Osteoblast (primary cell): ENCODE measurements at regions not wholly inside any gene's neighbourhood (a gene's known extent, or its start where the extent isn't known, plus 50 kb on each side); places are given as distances from the start of the nearest gene placed in this dataset.

Experiments used
- DNase-seq: peaks from one replicate; pipeline ENCODE4 v3.0.0; 2011; ENCODE audit warnings: low spot score, mixed read lengths; ENCODE audit not compliant: insufficient read length; ENCODE audit errors: missing footprints
- H2AFZ ChIP-seq: 2 replicates; pipeline ENCODE4 v1.6.0; 2011; ENCODE audit warnings: mild to moderate bottlenecking, low read length
- H3K27ac ChIP-seq: 2 replicates; pipeline ENCODE4 v1.5.1; 2011; ENCODE audit warnings: mild to moderate bottlenecking, low read depth, low read length, moderate library complexity
- H3K27me3 ChIP-seq: 2 replicates; pipeline ENCODE4 v1.6.0; 2012; ENCODE audit warnings: mild to moderate bottlenecking, control low read depth, inconsistent platforms, low read length, moderate library complexity; ENCODE audit not compliant: insufficient read depth
- H3K36me3 ChIP-seq: 2 replicates; pipeline ENCODE4 v1.5.1; 2011; ENCODE audit warnings: mild to moderate bottlenecking, low read length, control low read depth, moderate library complexity; ENCODE audit not compliant: insufficient read depth
- H3K4me1 ChIP-seq: 2 replicates; pipeline ENCODE4 v1.5.1; 2011; ENCODE audit warnings: mild to moderate bottlenecking, low read length, control low read depth, moderate library complexity; ENCODE audit not compliant: insufficient read depth
- H3K4me2 ChIP-seq: 2 replicates; pipeline ENCODE4 v1.6.0; 2011; ENCODE audit warnings: mild to moderate bottlenecking, low read length; ENCODE audit not compliant: insufficient read depth
- H3K4me3 ChIP-seq: fragments of 200-600 bp; sonication (generic); 3 replicates; pipeline ENCODE4 v1.5.1; 2012; ENCODE audit warnings: mild to moderate bottlenecking, low read length, inconsistent platforms; ENCODE audit not compliant: insufficient read depth
- H3K79me2 ChIP-seq: 2 replicates; pipeline ENCODE4 v1.6.0; 2012; ENCODE audit warnings: mild to moderate bottlenecking, low read length, control low read depth, inconsistent platforms; ENCODE audit not compliant: insufficient read depth
- H3K9me3 ChIP-seq: 2 replicates; pipeline ENCODE4 v1.5.1; 2011; ENCODE audit warnings: low read depth, low read length, control low read depth
- H4K20me1 ChIP-seq: 2 replicates; pipeline ENCODE4 v1.6.0; 2012; ENCODE audit warnings: mild to moderate bottlenecking, low read length, control low read depth; ENCODE audit not compliant: insufficient read depth
- TF ChIP-seq, protein P1 (sequence below): IDR thresholded peaks from 2 replicates; pipeline ENCODE4 v1.5.1; 2011; ENCODE audit warnings: mild to moderate bottlenecking, low read depth, low read length, moderate library complexity; ENCODE audit errors: extremely low read depth

DNA sequence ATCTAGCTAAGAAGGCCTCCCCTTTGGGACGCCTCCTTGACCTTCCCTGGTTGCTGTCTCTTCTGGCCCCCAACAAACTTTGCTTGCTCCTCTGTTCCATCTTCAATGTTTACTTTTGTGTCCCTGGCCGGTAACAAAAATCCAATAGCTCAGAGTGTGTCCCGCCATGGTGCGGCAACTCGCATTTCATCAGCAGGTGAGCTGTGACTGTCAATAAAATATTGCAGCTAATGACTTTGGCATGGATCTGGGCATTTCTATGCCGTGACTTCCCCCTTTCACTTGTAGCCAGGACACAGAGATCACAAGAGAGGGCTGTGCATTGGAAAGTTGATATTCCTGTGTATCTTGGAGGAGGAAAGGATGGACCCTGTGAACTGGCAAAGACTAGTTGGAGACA lies 317.6 kb downstream of the RPS24 start:
- Histone ChIP-seq H3K4me1 (no peaks in the 10 kb centered on the region), H3K27me3 (peaks cover 10% of the 10 kb centered on the region), H3K36me3 (no peaks in the 10 kb centered on the region), H3K4me3 (no peak overlapping the region), H3K27ac (no peak overlapping the region), H3K79me2 (no peaks in the 10 kb centered on the region), H3K4me2 (no peak overlapping the region), H4K20me1 (no peaks in the 10 kb centered on the region), H3K9me3 (no peaks in the 10 kb centered on the region), H2AFZ (no peak overlapping the region)
- TF ChIP-seq, protein P1, sequence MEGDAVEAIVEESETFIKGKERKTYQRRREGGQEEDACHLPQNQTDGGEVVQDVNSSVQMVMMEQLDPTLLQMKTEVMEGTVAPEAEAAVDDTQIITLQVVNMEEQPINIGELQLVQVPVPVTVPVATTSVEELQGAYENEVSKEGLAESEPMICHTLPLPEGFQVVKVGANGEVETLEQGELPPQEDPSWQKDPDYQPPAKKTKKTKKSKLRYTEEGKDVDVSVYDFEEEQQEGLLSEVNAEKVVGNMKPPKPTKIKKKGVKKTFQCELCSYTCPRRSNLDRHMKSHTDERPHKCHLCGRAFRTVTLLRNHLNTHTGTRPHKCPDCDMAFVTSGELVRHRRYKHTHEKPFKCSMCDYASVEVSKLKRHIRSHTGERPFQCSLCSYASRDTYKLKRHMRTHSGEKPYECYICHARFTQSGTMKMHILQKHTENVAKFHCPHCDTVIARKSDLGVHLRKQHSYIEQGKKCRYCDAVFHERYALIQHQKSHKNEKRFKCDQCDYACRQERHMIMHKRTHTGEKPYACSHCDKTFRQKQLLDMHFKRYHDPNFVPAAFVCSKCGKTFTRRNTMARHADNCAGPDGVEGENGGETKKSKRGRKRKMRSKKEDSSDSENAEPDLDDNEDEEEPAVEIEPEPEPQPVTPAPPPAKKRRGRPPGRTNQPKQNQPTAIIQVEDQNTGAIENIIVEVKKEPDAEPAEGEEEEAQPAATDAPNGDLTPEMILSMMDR, result no peak
- DNase-seq, result no peak

GRCh38 chr10:78351809-78352208 lies 318.1 kb downstream of the RPS24 start:
- Histone ChIP-seq H3K79me2 (no peaks in the 10 kb centered on the region), H3K9me3 (no peaks in the 10 kb centered on the region), H3K27ac (no peak overlapping the region), H3K4me1 (no peaks in the 10 kb centered on the region), H3K4me3 (no peak overlapping the region), H2AFZ (no peak overlapping the region), H3K27me3 (peaks cover 10% of the 10 kb centered on the region), H3K4me2 (no peak overlapping the region), H4K20me1 (no peaks in the 10 kb centered on the region), H3K36me3 (no peaks in the 10 kb centered on the region)
- no peak for DNase-seq
- TF ChIP-seq, protein P1, result no peak

DNA sequence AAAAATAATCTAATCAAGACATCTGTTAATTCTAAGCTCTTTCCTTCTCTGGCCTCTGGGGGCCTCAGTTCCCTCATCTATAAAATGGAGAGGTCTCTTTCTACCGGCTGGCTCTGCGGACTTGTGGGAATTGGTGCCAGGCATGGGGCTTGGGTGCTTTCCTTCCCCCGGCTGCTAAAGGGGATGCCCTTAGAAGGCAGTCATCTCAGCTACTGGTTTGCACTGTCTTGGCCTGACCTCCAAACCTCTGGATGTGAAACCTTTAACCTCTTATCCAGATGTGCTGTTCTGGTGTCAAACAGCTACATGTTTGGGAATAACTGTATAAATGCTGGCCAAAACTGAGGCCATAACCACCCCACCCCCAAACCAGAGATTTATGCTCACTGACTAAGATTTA lies 320.0 kb downstream of the RPS24 start:
- Histone ChIP-seq H3K4me2 (no peak overlapping the region), H3K9me3 (no peaks in the 10 kb centered on the region), H3K79me2 (no peaks in the 10 kb centered on the region), H3K4me1 (no peaks in the 10 kb centered on the region), H4K20me1 (no peaks in the 10 kb centered on the region), H3K36me3 (no peaks in the 10 kb centered on the region), H3K27me3 (peaks cover 10% of the 10 kb centered on the region), H3K27ac (no peak overlapping the region), H2AFZ (no peak overlapping the region), H3K4me3 (no peak overlapping the region)
- TF ChIP-seq, protein P1, result no peak
- no peak for DNase-seq

- no peak for DNase-seq
- H3K27ac ChIP-seq, result no peak overlapping the region
- H3K9me3 ChIP-seq, result no peaks in the 10 kb centered on the region
- H2AFZ ChIP-seq, result no peak overlapping the region
- peaks cover 9% of the 10 kb centered on the region for H3K27me3 ChIP-seq
- no peaks in the 10 kb centered on the region for H3K4me1 ChIP-seq
- TF ChIP-seq, protein P1, result no peak
- no peak overlapping the region for H3K4me3 ChIP-seq
- no peaks in the 10 kb centered on the region for H3K36me3 ChIP-seq
- H4K20me1 ChIP-seq, result no peaks in the 10 kb centered on the region
- H3K79me2 ChIP-seq, result no peaks in the 10 kb centered on the region
- H3K4me2 ChIP-seq, result no peak overlapping the region
Observed at GRCh38 chr10:78354101-78354500, 320.4 kb downstream of the RPS24 start.
